HEK293 (cell line): ENCODE measurements at regions not wholly inside any gene's neighbourhood (a gene's known extent, or its start where the extent isn't known, plus 50 kb on each side); places are given as distances from the start of the nearest gene placed in this dataset.

Experiments used
- CTCF ChIA-PET: fragments of 350-600 bp; formaldehyde crosslinking; extraction: SDS; loops from one replicate; lab custom pipeline; 2021; ENCODE audit warnings: antibody characterized with exemption; lab: Yijun Ruan, JAX
- POLR2A ChIA-PET: fragments of 300-600 bp; formaldehyde crosslinking; extraction: SDS; loops from one replicate; lab custom pipeline; 2020; ENCODE audit warnings: antibody characterized with exemption, inconsistent platforms; lab: Yijun Ruan, JAX
- H3K27ac ChIP-seq: fragments of 200-500 bp; sonication (Bioruptor generic); 2 replicates; pipeline ENCODE4 v1.5.1; 2014; ENCODE audit warnings: low read depth, low read length, control low read depth, inconsistent platforms; ENCODE audit errors: extremely low read depth
- H3K36me3 ChIP-seq, 2 experiments: fragments of 200-500 bp in 1 of 2; sonication (Bioruptor generic) in 1 of 2; 1 replicate in 1 of 2; 2 replicates in 1 of 2; pipeline ENCODE4 v1.5.1; 2014 to 2017; ENCODE audit warnings: inconsistent platforms in 2 of 2, low read length in 2 of 2; ENCODE audit not compliant: control insufficient read depth in 2 of 2, insufficient read depth in 1 of 2
- H3K4me1 ChIP-seq: fragments of 200-500 bp; sonication (Bioruptor generic); 2 replicates; pipeline ENCODE4 v1.5.1; 2014; ENCODE audit warnings: mild to moderate bottlenecking, low read length, inconsistent platforms; ENCODE audit not compliant: control insufficient read depth, insufficient read depth
- H3K4me3 ChIP-seq: 2 replicates; pipeline ENCODE4 v1.5.1; 2011; ENCODE audit warnings: low read depth, mild to moderate bottlenecking, control low read depth, low read length, moderate library complexity
- H3K9me3 ChIP-seq: fragments of 200-500 bp; sonication (Bioruptor generic); 2 replicates; pipeline ENCODE4 v1.5.1; 2014; ENCODE audit warnings: low read depth, low read length, inconsistent platforms; ENCODE audit not compliant: control insufficient read depth, insufficient read depth
- BCL6B ChIP-seq: fragments of 450-650 bp; formaldehyde crosslinking; IDR thresholded peaks from 2 replicates; pipeline ENCODE4 v1.5.1; 2017; ENCODE audit warnings: missing biosample characterization, missing genetic modification characterization
- FEZF1 ChIP-seq: fragments of 450-650 bp; formaldehyde crosslinking; IDR thresholded peaks from 2 replicates; pipeline ENCODE4 v1.5.1; 2016; ENCODE audit warnings: missing biosample characterization, missing genetic modification characterization
- GFI1B ChIP-seq: fragments of 450-650 bp; formaldehyde crosslinking; IDR thresholded peaks from 2 replicates; pipeline ENCODE4 v1.5.1; 2016; ENCODE audit warnings: missing biosample characterization, missing genetic modification characterization
- INSM2 ChIP-seq: fragments of 450-650 bp; formaldehyde crosslinking; IDR thresholded peaks from 2 replicates; pipeline ENCODE4 v1.5.1; 2016; ENCODE audit warnings: missing biosample characterization, missing genetic modification characterization
- KLF1 ChIP-seq: fragments of 450-650 bp; formaldehyde crosslinking; IDR thresholded peaks from 2 replicates; pipeline ENCODE4 v1.5.1; 2016; ENCODE audit warnings: missing biosample characterization, missing genetic modification characterization
- ZBTB10 ChIP-seq: fragments of 450-650 bp; formaldehyde crosslinking; IDR thresholded peaks from 2 replicates; pipeline ENCODE4 v1.5.1; 2016; ENCODE audit warnings: missing biosample characterization, missing genetic modification characterization
- ZNF112 ChIP-seq: fragments of 450-650 bp; formaldehyde crosslinking; IDR thresholded peaks from 2 replicates; pipeline ENCODE4 v1.5.0; 2017; ENCODE audit warnings: missing biosample characterization, missing genetic modification characterization
- ZNF121 ChIP-seq: fragments of 450-650 bp; formaldehyde crosslinking; IDR thresholded peaks from 2 replicates; pipeline ENCODE4 v1.5.1; 2016; ENCODE audit warnings: missing biosample characterization, missing genetic modification characterization
- ZNF18 ChIP-seq: fragments of 450-650 bp; formaldehyde crosslinking; IDR thresholded peaks from 2 replicates; pipeline ENCODE4 v1.5.1; 2016; ENCODE audit warnings: missing biosample characterization, missing genetic modification characterization
- ZNF2 ChIP-seq: fragments of 450-650 bp; formaldehyde crosslinking; IDR thresholded peaks from 2 replicates; pipeline ENCODE4 v1.5.1; 2016; ENCODE audit warnings: missing biosample characterization, missing genetic modification characterization
- ZNF274 ChIP-seq, 2 experiments: fragments of 200-500 bp in 1 of 2; fragments of 450-650 bp in 1 of 2; sonication (Bioruptor generic) in 1 of 2; formaldehyde crosslinking in 1 of 2; IDR thresholded peaks; 2 replicates each; pipeline versions ENCODE4 v1.5.1 to v1.6.1; 2014 to 2016; ENCODE audit warnings: borderline replicate concordance in 1 of 2, inconsistent platforms in 1 of 2, low read length in 1 of 2, missing biosample characterization in 1 of 2, missing genetic modification characterization in 1 of 2
- ZNF366 ChIP-seq: fragments of 450-650 bp; formaldehyde crosslinking; conservative IDR thresholded peaks from 2 replicates; pipeline ENCODE4 v1.5.1; 2016; ENCODE audit warnings: missing biosample characterization, missing genetic modification characterization
- ZNF48 ChIP-seq: fragments of 450-650 bp; formaldehyde crosslinking; IDR thresholded peaks from 2 replicates; pipeline ENCODE4 v1.5.1; 2016; ENCODE audit warnings: missing biosample characterization, missing genetic modification characterization
- ZNF488 ChIP-seq: fragments of 450-650 bp; formaldehyde crosslinking; IDR thresholded peaks from 2 replicates; pipeline ENCODE4 v1.5.1; 2016; ENCODE audit warnings: missing biosample characterization, missing genetic modification characterization
- ZNF521 ChIP-seq: fragments of 450-650 bp; formaldehyde crosslinking; IDR thresholded peaks from 2 replicates; pipeline ENCODE4 v1.5.1; 2017; ENCODE audit warnings: missing biosample characterization, mild to moderate bottlenecking, missing genetic modification characterization
- ZNF664 ChIP-seq: fragments of 450-650 bp; formaldehyde crosslinking; IDR thresholded peaks from 2 replicates; pipeline ENCODE4 v1.5.1; 2016; ENCODE audit warnings: missing biosample characterization, missing genetic modification characterization
- ZNF704 ChIP-seq: fragments of 450-650 bp; formaldehyde crosslinking; IDR thresholded peaks from 2 replicates; pipeline ENCODE4 v1.5.1; 2016; ENCODE audit warnings: missing biosample characterization, missing genetic modification characterization
- ZNF785 ChIP-seq: fragments of 450-650 bp; formaldehyde crosslinking; IDR thresholded peaks from 2 replicates; pipeline ENCODE4 v1.5.1; 2016; ENCODE audit warnings: missing biosample characterization, missing genetic modification characterization
- ZNF837 ChIP-seq: fragments of 450-650 bp; formaldehyde crosslinking; IDR thresholded peaks from 2 replicates; pipeline ENCODE4 v1.5.1; 2016; ENCODE audit warnings: missing biosample characterization, missing genetic modification characterization

- CTCF ChIA-PET = interaction anchor here (0.6 to 0.7 kb wide), 3 partner anchors 13 to 187 kb away, joined by 3 read pairs; no protein-coding TSS in a partner anchor
- TF ChIP-seq FEZF1 = no peak
- no peak for TF ChIP-seq ZNF837 (tag by site-specific recombination)
- TF ChIP-seq INSM2 = no peak
- no peak for TF ChIP-seq BCL6B
- no peak for TF ChIP-seq ZNF18 (tag by site-specific recombination)
- TF ChIP-seq ZNF521 (tag by site-specific recombination) = no peak
- no peak for TF ChIP-seq ZNF48 (tag by site-specific recombination)
- no peak for TF ChIP-seq KLF1 (tag by site-specific recombination)
- TF ChIP-seq ZNF704 (tag by site-specific recombination) = no peak
- TF ChIP-seq ZNF488 = no peak
- TF ChIP-seq ZBTB10 (tag by site-specific recombination) = no peak
- no peak for TF ChIP-seq ZNF121 (tag by site-specific recombination)
- TF ChIP-seq GFI1B (tag by site-specific recombination) = no peak
- no peak for TF ChIP-seq ZNF664 (tag by site-specific recombination)
- TF ChIP-seq ZNF366 (tag by site-specific recombination) = no peak
- TF ChIP-seq ZNF274 (IDR thresholded peaks at IDR 0.05; ENCODE audit: low read length) = no peak
- no peak for TF ChIP-seq ZNF274 (tag by site-specific recombination; IDR thresholded peaks at IDR 0.05; ENCODE audit: borderline replicate concordance)
- TF ChIP-seq ZNF785 (tag by site-specific recombination) = no peak
- no peak for TF ChIP-seq ZNF2 (tag by site-specific recombination)
- TF ChIP-seq ZNF112 (tag by site-specific recombination) = no peak
- TF ChIP-seq, all 188 proteins: peak for 0
- POLR2A ChIA-PET = no interaction called here
- Histone ChIP-seq H3K4me1 (no peaks in the 10 kb centered on the region), H3K36me3 (no peaks in the 10 kb centered on the region), H3K4me3 (no peak overlapping the region), H3K9me3 (no peaks in the 10 kb centered on the region), H3K27ac (no peak overlapping the region)
These were observed 69.4 kb upstream of the DSC1 start for GRCh38 chr18:31232013-31232412.
